Activated CD4-positive, alpha-beta memory T cell treated with anti-CD3 and anti-CD28 coated beads for 36 hours (primary cell): ENCODE measurements at regions not wholly inside any gene's neighbourhood (a gene's known extent, or its start where the extent isn't known, plus 50 kb on each side); places are given as distances from the start of the nearest gene placed in this dataset.

ENCODE experiments used
- CTCF ChIA-PET: fragments of 350-600 bp; sonication (Branson Sonifier 250); formaldehyde crosslinking; loops from one replicate; lab custom pipeline; 2021; ENCODE audit warnings: antibody characterized with exemption, inconsistent platforms; lab: Charles Lee
- POLR2A ChIA-PET: fragments of 350-600 bp; sonication (Branson Sonifier 250); formaldehyde crosslinking; loops from one replicate; lab custom pipeline; 2021; ENCODE audit warnings: antibody characterized with exemption; lab: Charles Lee
- DNase-seq: peaks from one replicate; pipeline ENCODE4 v3.0.0-alpha.2; 2020
- H3K27ac Mint-ChIP-seq: one replicate; pipeline ENCODE4 v1.8.0; 2021; ENCODE audit warnings: mixed read lengths
- H3K27me3 Mint-ChIP-seq: one replicate; pipeline ENCODE4 v1.8.0; 2021; ENCODE audit warnings: mixed read lengths
- H3K36me3 Mint-ChIP-seq: one replicate; pipeline ENCODE4 v1.8.0; 2021; ENCODE audit warnings: mixed read lengths
- H3K4me1 Mint-ChIP-seq: one replicate; pipeline ENCODE4 v1.8.0; 2021; ENCODE audit warnings: low read depth, mixed read lengths
- H3K4me3 Mint-ChIP-seq: one replicate; pipeline ENCODE4 v1.8.0; 2021; ENCODE audit warnings: mild to moderate bottlenecking, mixed read lengths
- H3K9me3 Mint-ChIP-seq: one replicate; pipeline ENCODE4 v1.8.0; 2021; ENCODE audit warnings: mixed read lengths
- intact Hi-C: fragments of 100-400 bp; cut with micrococcal nuclease; formaldehyde crosslinking; loops from one replicate; pipeline ENCODE4 v1.15.1; 2023

DNA sequence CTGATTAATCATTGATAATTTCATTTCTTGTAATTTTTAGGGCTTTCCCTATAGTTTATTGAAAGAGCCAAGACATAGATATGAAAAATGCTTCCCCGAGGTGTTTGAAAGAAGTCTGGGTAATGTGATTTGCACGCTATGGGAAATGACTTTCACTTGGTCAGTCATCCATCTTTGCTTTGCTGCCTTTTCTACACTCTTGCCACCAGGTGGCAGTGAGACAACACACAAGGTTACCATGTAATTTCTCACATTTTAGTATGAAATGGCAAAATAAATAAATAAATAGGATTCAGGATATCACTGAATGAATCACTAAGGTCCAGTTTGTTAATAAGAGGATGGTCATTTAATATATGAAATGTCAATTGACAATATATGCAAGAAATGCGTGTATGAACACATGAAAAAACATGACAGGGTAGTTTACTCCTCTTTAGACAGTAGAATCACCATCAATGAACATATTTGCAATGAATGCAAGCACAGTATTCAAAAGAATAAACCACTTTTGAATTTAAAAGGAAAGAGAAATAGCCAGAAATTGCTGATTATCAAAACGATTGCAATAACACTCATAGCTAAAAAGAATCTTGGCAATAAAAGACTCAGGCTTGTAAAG lies 52.2 kb upstream of the KCNH7 start:
- Mint-ChIP-seq H3K9me3 (no peaks in the 10 kb centered on the region), H3K27ac (no peak overlapping the region), H3K4me3 (no peak overlapping the region), H3K4me1 (no peaks in the 10 kb centered on the region), H3K36me3 (no peaks in the 10 kb centered on the region), H3K27me3 (no peaks in the 10 kb centered on the region)
- intact Hi-C loops, result loop anchor here (1.0 kb wide), 1 partner anchor 242 kb away; no protein-coding TSS in a partner anchor
- POLR2A ChIA-PET, result no interaction called here
- DNase-seq, result no peak
- CTCF ChIA-PET, result interaction anchor here (0.7 kb wide), 1 partner anchor 33 kb away, joined by 3 read pairs; no protein-coding TSS in a partner anchor

DNA sequence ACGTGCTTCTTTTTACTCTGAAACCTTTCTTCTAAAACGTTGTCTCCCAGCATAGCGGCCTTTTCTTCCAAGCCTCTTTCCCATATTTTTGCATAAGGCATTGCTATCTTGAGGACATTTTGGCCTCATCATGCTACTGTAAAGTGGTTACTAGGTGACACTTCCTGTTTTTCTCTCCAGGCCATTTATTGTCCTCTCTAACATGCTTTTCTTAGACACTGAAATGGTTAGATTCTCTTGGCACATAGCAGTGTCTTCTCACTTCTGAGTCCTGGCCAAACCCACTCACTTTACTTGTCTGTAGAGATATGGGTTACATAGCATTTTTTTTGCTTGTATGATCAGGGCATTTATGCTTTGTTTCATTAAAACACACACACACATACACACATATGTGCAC lies 50.1 kb upstream of the KCNH7 start:
- no peaks in the 10 kb centered on the region for H3K36me3 Mint-ChIP-seq
- POLR2A ChIA-PET, result no interaction called here
- no peaks in the 10 kb centered on the region for H3K27me3 Mint-ChIP-seq
- no peak overlapping the region for H3K4me3 Mint-ChIP-seq
- H3K9me3 Mint-ChIP-seq, result no peaks in the 10 kb centered on the region
- intact Hi-C loops, result no loop called here
- no peak overlapping the region for H3K27ac Mint-ChIP-seq
- H3K4me1 Mint-ChIP-seq, result no peaks in the 10 kb centered on the region
- CTCF ChIA-PET, result no interaction called here
- no peak for DNase-seq
